Sigmoid colon (tissue), 6 donors: ENCODE measurements at regions not wholly inside any gene's neighbourhood (a gene's known extent, or its start where the extent isn't known, plus 50 kb on each side); places are given as distances from the start of the nearest gene placed in this dataset.
"Not testable (repeated sequence)": the region's sequence is repeated elsewhere in the genome, so short reads cannot be mapped to it uniquely, and the experiment has no call there.

Experiments used
- DNase-seq: peaks from one replicate; pipeline ENCODE4 v3.0.0-alpha.2; 2019
- H3K27ac ChIP-seq, 4 donors: fragments of 200-600 bp; sonication (generic); one replicate each; pipeline ENCODE4 v1.5.1; 2016 to 2019; ENCODE audit warnings: mild to moderate bottlenecking in 1 of 4
- H3K27me3 ChIP-seq, 3 donors: fragments of 200-600 bp; sonication (generic); one replicate each; pipeline ENCODE4 v1.5.1; 2019; ENCODE audit warnings: mild to moderate bottlenecking in 1 of 3
- H3K36me3 ChIP-seq, 4 donors: fragments of 200-600 bp; sonication (generic); one replicate each; pipeline ENCODE4 v1.5.1; 2016 to 2019
- H3K4me1 ChIP-seq, 4 donors: fragments of 200-600 bp; sonication (generic); one replicate each; pipeline ENCODE4 v1.5.1; 2017 to 2019
- H3K4me3 ChIP-seq, 4 donors: fragments of 200-600 bp; sonication (generic); one replicate each; pipeline ENCODE4 v1.5.1; 2017 to 2019; ENCODE audit warnings: mild to moderate bottlenecking in 2 of 4, moderate library complexity in 1 of 4
- H3K9me3 ChIP-seq, 4 donors: fragments of 200-600 bp in 3 of 4; sonication (generic) in 3 of 4; one replicate each; pipeline versions ENCODE4 v1.5.1 to v1.6.1; 2013 to 2019
- CTCF ChIP-seq, 4 experiments: fragments of 450-650 bp in 3 of 4; fragments of 200-600 bp in 1 of 4; IDR thresholded peaks; one replicate each; pipeline ENCODE4 v1.5.1; 2016 to 2019; ENCODE audit warnings: antibody characterized with exemption in 4 of 4, mild to moderate bottlenecking in 3 of 4, moderate library complexity in 2 of 4
- EP300 ChIP-seq, 4 donors: sonication (generic); formaldehyde crosslinking; IDR thresholded peaks; one replicate each; pipeline ENCODE4 v1.6.1; 2017; ENCODE audit warnings: antibody characterized with exemption in 4 of 4
- POLR2A ChIP-seq, 2 donors: fragments of 450-650 bp; IDR thresholded peaks; one replicate each; pipeline ENCODE4 v1.6.1; 2016; ENCODE audit warnings: antibody characterized with exemption in 2 of 2, mild to moderate bottlenecking in 2 of 2, moderate library complexity in 2 of 2
- POLR2AphosphoS5 ChIP-seq, 4 donors: sonication (generic); formaldehyde crosslinking; IDR thresholded peaks; one replicate each; pipeline ENCODE4 v1.6.1; 2017; ENCODE audit warnings: antibody characterized with exemption in 4 of 4
- WGBS, 2 donors: extraction: QIAGEN DNeasy Blood & Tissue Kit; methylation state at CpG; one replicate each; pipeline ENCODE4 v1.1.7; 2013; 5-methylcytosine and 5-hydroxymethylcytosine counted together
- intact Hi-C: fragments of 100-400 bp; cut with DNase I; formaldehyde crosslinking; loops from one replicate; pipeline ENCODE4 v1.15.1; 2023
- donor health status: healthy with polysubstance abuse.
- donor health status: healthy.

- WGBS, 2 donors = 81 to 84% methylated on average over 1 of the region's 1 CpG
- no peak for DNase-seq
- Histone ChIP-seq H3K36me3 (no peaks in the 10 kb centered on the region), H3K27me3 (no peaks in the 10 kb centered on the region), H3K27ac (no peak overlapping the region), H3K4me3 (no peak overlapping the region), H3K9me3 (peaks cover 0 to 12% (median 0%) of the 10 kb centered on the region in 4 donors), H3K4me1 (no peaks in the 10 kb centered on the region)
- TF ChIP-seq POLR2AphosphoS5 (IDR thresholded peaks at IDR 0.05) (no peak), POLR2A (IDR thresholded peaks at IDR 0.05) (no peak), EP300 (IDR thresholded peaks at IDR 0.05) (no peak), CTCF (IDR thresholded peaks at IDR 0.05) (no peak)
- intact Hi-C loops = no loop called here
Measured at GRCh38 chr13:19123502-19123901, 58.1 kb downstream of the TUBA3C start.

GRCh38 chr13:19117913-19118739 lies 63.5 kb downstream of the TUBA3C start:
- no peak for DNase-seq

GRCh38 chr13:19109225-19109624 lies 72.4 kb downstream of the TUBA3C start:
- not testable (repeated sequence) for H3K27ac ChIP-seq

More at GRCh38 chr13:19117913-19118739, 63.5 kb downstream of the TUBA3C start:
- no peak overlapping the region for H3K27ac ChIP-seq
- TF ChIP-seq POLR2A (IDR thresholded peaks at IDR 0.05) (no peak), POLR2AphosphoS5 (IDR thresholded peaks at IDR 0.05) (no peak), EP300 (IDR thresholded peaks at IDR 0.05) (no peak), CTCF (IDR thresholded peaks at IDR 0.05) (no peak)
- no peaks in the 10 kb centered on the region for H3K9me3 ChIP-seq
- H3K4me1 ChIP-seq = no peaks in the 10 kb centered on the region
- no peak overlapping the region for H3K4me3 ChIP-seq
- WGBS, 2 donors = 91 to 92% methylated on average over 32 of the region's 32 CpGs
- H3K36me3 ChIP-seq = no peaks in the 10 kb centered on the region
- intact Hi-C loops = no loop called here
- H3K27me3 ChIP-seq = no peaks in the 10 kb centered on the region

GRCh38 chr13:19103140-19103539 lies 78.5 kb downstream of the TUBA3C start:
- intact Hi-C loops = no loop called here
- no peak overlapping the region for H3K4me3 ChIP-seq
- no peak for DNase-seq

More at GRCh38 chr13:19109225-19109624, 72.4 kb downstream of the TUBA3C start:
- H3K4me1 ChIP-seq, H3K4me3 ChIP-seq, H3K27me3 ChIP-seq, H3K36me3 ChIP-seq, intact Hi-C loops, H3K9me3 ChIP-seq, DNase-seq: not testable (repeated sequence)
- WGBS, 2 donors = 54 to 77% methylated on average over 29 of the region's 29 CpGs

GRCh38 chr13:19093369-19093768 lies 88.3 kb downstream of the TUBA3C start:
- Histone ChIP-seq H3K4me1 (no peaks in the 10 kb centered on the region), H3K9me3 (no peaks in the 10 kb centered on the region), H3K27ac (no peak overlapping the region), H3K27me3 (no peaks in the 10 kb centered on the region), H3K4me3 (no peak overlapping the region), H3K36me3 (no peaks in the 10 kb centered on the region)
- TF ChIP-seq POLR2AphosphoS5 (IDR thresholded peaks at IDR 0.05) (no peak), CTCF (IDR thresholded peaks at IDR 0.05) (no peak), EP300 (IDR thresholded peaks at IDR 0.05) (no peak), POLR2A (IDR thresholded peaks at IDR 0.05) (no peak)
- intact Hi-C loops = no loop called here
- WGBS, 2 donors = 42 to 58% methylated on average over 1 of the region's 1 CpG
- DNase-seq = no peak

More at GRCh38 chr13:19103140-19103539, 78.5 kb downstream of the TUBA3C start:
- no peaks in the 10 kb centered on the region for H3K36me3 ChIP-seq
- no peak for TF ChIP-seq POLR2AphosphoS5 (IDR thresholded peaks at IDR 0.05)
- TF ChIP-seq CTCF (IDR thresholded peaks at IDR 0.05) = no peak
- TF ChIP-seq EP300 (IDR thresholded peaks at IDR 0.05) = no peak
- no peak for TF ChIP-seq POLR2A (IDR thresholded peaks at IDR 0.05)
- H3K27ac ChIP-seq = no peak overlapping the region
- no peaks in the 10 kb centered on the region for H3K27me3 ChIP-seq
- H3K9me3 ChIP-seq = no peaks in the 10 kb centered on the region
- H3K4me1 ChIP-seq = no peaks in the 10 kb centered on the region
